Right lobe of liver (tissue), 6 donors: ENCODE measurements at regions not wholly inside any gene's neighbourhood (a gene's known extent, or its start where the extent isn't known, plus 50 kb on each side); places are given as distances from the start of the nearest gene placed in this dataset.
A peak's percentile ranks its signal among the peaks of the same experiment; 100 is the strongest.

Experiments used
- ATAC-seq, 4 donors: fragments of 200-7000 bp; cut with Tn5 transposase; one replicate each; pipeline ENCODE4 v1.9.1; 2020; ENCODE audit warnings: mild to moderate bottlenecking in 4 of 4, moderate library complexity in 4 of 4
- DNase-seq, 3 donors: peaks; one replicate each; pipeline ENCODE4 v3.0.0-alpha.2; 2020
- H3K27ac ChIP-seq, 3 donors: fragments of 200-600 bp; one replicate each; pipeline ENCODE4 v1.8.0; 2022
- H3K27me3 ChIP-seq, 2 donors: fragments of 200-600 bp; one replicate each; pipeline ENCODE4 v1.8.0; 2022
- H3K36me3 ChIP-seq, 4 donors: fragments of 200-600 bp; sonication (generic) in 1 of 4; one replicate each; pipeline versions ENCODE4 v1.5.1 to v1.8.0; 2017 to 2022; ENCODE audit warnings: control low read depth in 1 of 4
- H3K4me1 ChIP-seq, 4 donors: fragments of 200-600 bp; sonication (generic) in 1 of 4; one replicate each; pipeline versions ENCODE4 v1.5.1 to v1.8.0; 2017 to 2022; ENCODE audit warnings: control low read depth in 1 of 4
- H3K4me3 ChIP-seq, 3 donors: fragments of 200-600 bp; one replicate each; pipeline ENCODE4 v1.8.0; 2022
- H3K9me3 ChIP-seq, 4 donors: fragments of 200-600 bp; sonication (generic) in 1 of 4; one replicate each; pipeline versions ENCODE4 v1.5.1 to v1.8.0; 2017 to 2022; ENCODE audit warnings: control low read depth in 1 of 4
- CTCF ChIP-seq, 4 donors: fragments of 200-600 bp in 3 of 4; fragments of 450-650 bp in 1 of 4; IDR thresholded peaks; one replicate each; pipeline versions ENCODE4 v1.5.1 to v1.8.0; 2016 to 2022; ENCODE audit warnings: antibody characterized with exemption in 4 of 4, mild to moderate bottlenecking in 2 of 4
- POLR2A ChIP-seq: fragments of 450-650 bp; IDR thresholded peaks from one replicate; pipeline ENCODE4 v1.6.1; 2017; ENCODE audit warnings: antibody characterized with exemption, mild to moderate bottlenecking
- WGBS: methylation state at CpG from one replicate; pipeline ENCODE4 v1.1.6; 2018; ENCODE audit warnings: low coverage, low lambda C conversion rate; ENCODE audit not compliant: insufficient coverage; ENCODE audit errors: missing lambda C conversion rate; 5-methylcytosine and 5-hydroxymethylcytosine counted together
- intact Hi-C, 2 donors: fragments of 100-400 bp; cut with DNase I; formaldehyde crosslinking; loops; one replicate each; pipeline versions ENCODE4 v1.11.2 to v1.14.1; 2022
- donor health status: DM: no; HTN: yes; CAD: no.
- donor health status: DM: no; HTN: no; CAD: no.
- donor health status: DM: no; HTN: no; CAD: no.
- donor health status: DM: no; HTN: yes; CAD: no.
- donor health status: DM: no; HTN: yes; CAD: no.

DNA sequence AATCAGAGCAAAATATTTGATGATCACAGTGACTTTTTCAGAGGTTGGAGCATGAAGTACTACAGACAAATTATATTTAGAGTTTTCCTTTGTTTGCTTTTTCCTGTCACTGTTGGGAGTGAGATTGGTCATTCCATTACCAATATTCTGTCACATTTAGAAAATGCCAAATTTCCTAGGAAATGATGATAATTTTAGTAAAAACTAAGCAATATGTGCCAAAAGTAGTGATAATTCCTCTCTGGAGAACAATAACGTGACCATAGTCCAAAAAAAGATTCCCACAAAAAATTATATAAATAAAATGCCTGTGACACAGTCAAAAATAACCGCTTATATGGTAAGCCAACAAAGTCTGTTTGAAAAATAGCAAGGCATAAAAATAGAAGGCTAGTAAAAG lies 2719.4 kb downstream of the PCDH9 start:
- H3K4me1 ChIP-seq, result no peaks in the 10 kb centered on the region
- no peak overlapping the region for H3K27ac ChIP-seq
- H3K36me3 ChIP-seq, result no peaks in the 10 kb centered on the region
- intact Hi-C loops, result no loop called here
- peaks cover 0 to 4% (median 0%) of the 10 kb centered on the region in 4 donors for H3K9me3 ChIP-seq
- 35% methylated on average over 2 of the region's 2 CpGs for WGBS
- DNase-seq (no peak), ATAC-seq (peak in 2 of 4 donors; percentile 14 to 68)
- no peak overlapping the region for H3K4me3 ChIP-seq
- TF ChIP-seq CTCF (IDR thresholded peaks at IDR 0.05), result no peak
- TF ChIP-seq POLR2A, result no peak
- no peaks in the 10 kb centered on the region for H3K27me3 ChIP-seq

GRCh38 chr13:64506246-64506645 lies 2723.9 kb downstream of the PCDH9 start:
- H3K9me3 ChIP-seq, result no peaks in the 10 kb centered on the region
- no peak for DNase-seq
- H3K27ac ChIP-seq, result no peak overlapping the region
- intact Hi-C loops, result no loop called here
- 29% methylated on average over 1 of the region's 1 CpG for WGBS
- H3K27me3 ChIP-seq, result no peaks in the 10 kb centered on the region
- H3K4me1 ChIP-seq, result no peaks in the 10 kb centered on the region
- TF ChIP-seq CTCF (IDR thresholded peaks at IDR 0.05) (no peak), POLR2A (no peak)
- no peaks in the 10 kb centered on the region for H3K36me3 ChIP-seq
- ATAC-seq, result no peak
- H3K4me3 ChIP-seq, result no peak overlapping the region

GRCh38 chr13:64505336-64505910 lies 2724.7 kb downstream of the PCDH9 start:
- Histone ChIP-seq H3K27me3 (no peaks in the 10 kb centered on the region), H3K4me3 (no peak overlapping the region), H3K4me1 (no peaks in the 10 kb centered on the region), H3K27ac (no peak overlapping the region), H3K9me3 (no peaks in the 10 kb centered on the region), H3K36me3 (no peaks in the 10 kb centered on the region)
- DNase-seq (no peak), ATAC-seq (no peak)
- TF ChIP-seq CTCF (IDR thresholded peaks at IDR 0.05) (no peak), POLR2A (no peak)
- 43% methylated on average over 4 of the region's 4 CpGs for WGBS
- intact Hi-C loops, result no loop called here

- Histone ChIP-seq H3K36me3 (no peaks in the 10 kb centered on the region), H3K4me3 (no peak overlapping the region), H3K9me3 (no peaks in the 10 kb centered on the region), H3K4me1 (no peaks in the 10 kb centered on the region), H3K27ac (no peak overlapping the region), H3K27me3 (no peaks in the 10 kb centered on the region)
- ATAC-seq (no peak), DNase-seq (no peak)
- intact Hi-C loops, result no loop called here
- TF ChIP-seq POLR2A, result no peak
- no peak for TF ChIP-seq CTCF (IDR thresholded peaks at IDR 0.05)
Measured at GRCh38 chr13:64488731-64489130, 2741.4 kb downstream of the PCDH9 start.

GRCh38 chr13:64482373-64482772 lies 2747.8 kb downstream of the PCDH9 start:
- ATAC-seq, result no peak
- WGBS, result 52% methylated on average over 3 of the region's 3 CpGs
- no peaks in the 10 kb centered on the region for H3K9me3 ChIP-seq
- no peaks in the 10 kb centered on the region for H3K36me3 ChIP-seq
- no peaks in the 10 kb centered on the region for H3K4me1 ChIP-seq
- no peak for DNase-seq
- no peak overlapping the region for H3K4me3 ChIP-seq
- TF ChIP-seq POLR2A, result no peak
- no peak for TF ChIP-seq CTCF (IDR thresholded peaks at IDR 0.05)
- no peaks in the 10 kb centered on the region for H3K27me3 ChIP-seq
- no peak overlapping the region for H3K27ac ChIP-seq
- intact Hi-C loops, result no loop called here
